Activated gamma-delta T cell treated with Interleukin-2 at 50 U/mL for 16 hours (primary cell): ENCODE measurements at regions not wholly inside any gene's neighbourhood (a gene's known extent, or its start where the extent isn't known, plus 50 kb on each side); places are given as distances from the start of the nearest gene placed in this dataset.
"Not testable (repeated sequence)": the region's sequence is repeated elsewhere in the genome, so short reads cannot be mapped to it uniquely, and the experiment has no call there.

Experiments used
- DNase-seq: peaks from one replicate; pipeline ENCODE4 v3.0.0-alpha.2; 2020

GRCh38 chr16:87012954-87013938, 303.9 kb downstream of the C16orf95 start:
- no peak for DNase-seq

- DNase-seq: no peak
Observed at GRCh38 chr16:87014112-87014511, 303.1 kb downstream of the C16orf95 start.

GRCh38 chr16:87015021-87015420, 302.2 kb downstream of the C16orf95 start:
- DNase-seq: no peak

- DNase-seq: no peak
Observed at GRCh38 chr16:87016046-87017035, 300.9 kb downstream of the C16orf95 start.

GRCh38 chr16:87017371-87018012, 299.7 kb downstream of the C16orf95 start:
- no peak for DNase-seq

GRCh38 chr16:87025676-87026075, 291.5 kb downstream of the C16orf95 start:
- no peak for DNase-seq

GRCh38 chr16:87027056-87027616, 290.1 kb downstream of the C16orf95 start:
- DNase-seq: no peak

GRCh38 chr16:87028481-87029320, 288.5 kb downstream of the C16orf95 start:
- no peak for DNase-seq

GRCh38 chr16:87032554-87032953, 284.6 kb downstream of the C16orf95 start:
- no peak for DNase-seq

GRCh38 chr16:87033021-87033471, 284.1 kb downstream of the C16orf95 start:
- no peak for DNase-seq

- DNase-seq: no peak
Observed at GRCh38 chr16:87033541-87034300, 283.5 kb downstream of the C16orf95 start.

- no peak for DNase-seq
Observed at GRCh38 chr16:87034317-87034716, 282.9 kb downstream of the C16orf95 start.

- no peak for DNase-seq
Observed at GRCh38 chr16:87035053-87035452, 282.1 kb downstream of the C16orf95 start.

GRCh38 chr16:87037012-87037411, 280.2 kb downstream of the C16orf95 start:
- DNase-seq: no peak

GRCh38 chr16:87038528-87038927, 278.7 kb downstream of the C16orf95 start:
- DNase-seq: not testable (repeated sequence)

GRCh38 chr16:87040169-87041117, 276.7 kb downstream of the C16orf95 start:
- DNase-seq: no peak

- DNase-seq: no peak
Observed at GRCh38 chr16:87041286-87041685, 275.9 kb downstream of the C16orf95 start.

- no peak for DNase-seq
Observed at GRCh38 chr16:87042551-87043230, 274.5 kb downstream of the C16orf95 start.
